HCT116 (cell line): ENCODE measurements at regions not wholly inside any gene's neighbourhood (a gene's known extent, or its start where the extent isn't known, plus 50 kb on each side); places are given as distances from the start of the nearest gene placed in this dataset.

Experiments
- CTCF ChIP-seq, 3 experiments: fragments of 200-600 bp in 1 of 3; sonication (generic) in 1 of 3; IDR thresholded peaks in 2 of 3; conservative IDR thresholded peaks in 1 of 3; 2 replicates each; pipeline ENCODE4 v1.5.1; 2012 to 2017; ENCODE audit warnings: low read depth in 2 of 3, low read length in 2 of 3, antibody characterized with exemption in 1 of 3, borderline replicate concordance in 1 of 3, control low read depth in 1 of 3, mild to moderate bottlenecking in 1 of 3, mixed read lengths in 1 of 3, mixed run types in 1 of 3, moderate library complexity in 1 of 3; ENCODE audit not compliant: insufficient read depth in 1 of 3
- EZH2 ChIP-seq: fragments of 200-600 bp; sonication (generic); IDR thresholded peaks from 2 replicates; pipeline ENCODE4 v1.6.1; 2017; ENCODE audit warnings: antibody characterized with exemption, mixed run types
- JUND ChIP-seq: IDR thresholded peaks from 2 replicates; pipeline ENCODE4 v1.6.1; 2012
- MAX ChIP-seq: IDR thresholded peaks from 2 replicates; pipeline ENCODE4 v1.6.1; 2012
- POLR2A ChIP-seq: IDR thresholded peaks from 2 replicates; pipeline ENCODE4 v1.7.0; 2011; ENCODE audit warnings: borderline replicate concordance; ENCODE audit not compliant: insufficient read depth, insufficient read length; ENCODE audit errors: extremely low read depth
- POLR2AphosphoS5 ChIP-seq: IDR thresholded peaks from 2 replicates; pipeline ENCODE4 v1.6.1; 2011; ENCODE audit warnings: mild to moderate bottlenecking, low read depth, low read length, moderate library complexity
- RAD21 ChIP-seq: IDR thresholded peaks from 2 replicates; pipeline ENCODE4 v1.6.1; 2012; ENCODE audit warnings: low read depth, mild to moderate bottlenecking
- REST ChIP-seq: IDR thresholded peaks from 2 replicates; pipeline ENCODE4 v1.6.1; 2012; ENCODE audit warnings: low read depth
- SRF ChIP-seq: IDR thresholded peaks from 2 replicates; pipeline ENCODE4 v1.6.1; 2012; ENCODE audit warnings: low read depth
- TCF7L2 ChIP-seq: IDR thresholded peaks from 2 replicates; pipeline ENCODE4 v1.7.0; 2011; ENCODE audit warnings: borderline replicate concordance, inconsistent platforms; ENCODE audit not compliant: insufficient read depth, insufficient read length; ENCODE audit errors: extremely low read depth
- YY1 ChIP-seq: IDR thresholded peaks from 2 replicates; pipeline ENCODE4 v1.6.1; 2011; ENCODE audit warnings: low read length, low read depth, moderate library complexity, mild to moderate bottlenecking; ENCODE audit not compliant: insufficient replicate concordance; ENCODE audit errors: extremely low read depth
- ZNF274 ChIP-seq: fragments of 200-500 bp; sonication (Bioruptor generic); IDR thresholded peaks from 2 replicates; pipeline ENCODE4 v1.6.1; 2014; ENCODE audit warnings: mild to moderate bottlenecking, low read depth, low read length, inconsistent platforms

GRCh38 chr7:118467381-118467780 is 242.9 kb downstream of the ANKRD7 start:
- TF ChIP-seq MAX: no peak
- no peak for TF ChIP-seq JUND
- TF ChIP-seq POLR2A: no peak
- no peak for TF ChIP-seq ZNF274
- TF ChIP-seq CTCF (IDR thresholded peaks at IDR 0.05 in 2 of 3, conservative IDR thresholded peaks at IDR 0.05 in 1 of 3; ENCODE audit: borderline replicate concordance in 1 of 3, insufficient read depth in 1 of 3, low read depth in 2 of 3, low read length in 2 of 3): no peak
- no peak for TF ChIP-seq RAD21
- no peak for TF ChIP-seq REST
- no peak for TF ChIP-seq TCF7L2
- TF ChIP-seq SRF: no peak
- TF ChIP-seq EZH2: no peak
- TF ChIP-seq POLR2AphosphoS5: no peak
- TF ChIP-seq YY1: no peak
